GM21390 (cell line): ENCODE measurements at regions not wholly inside any gene's neighbourhood (a gene's known extent, or its start where the extent isn't known, plus 50 kb on each side); places are given as distances from the start of the nearest gene placed in this dataset.
"Not testable (repeated sequence)": the region's sequence is repeated elsewhere in the genome, so short reads cannot be mapped to it uniquely, and the experiment has no call there.

ENCODE experiments used
- ATAC-seq: cut with Tn5 transposase; IDR thresholded peaks from one replicate; pipeline ENCODE4 v1.9.1; 2021; ENCODE audit not compliant: unreplicated experiment

- no peak for ATAC-seq
These were observed 57.4 kb upstream of the ZBTB20 start for GRCh38 chr3:115204475-115204874.

- ATAC-seq, result no peak
These were observed 61.1 kb upstream of the ZBTB20 start for GRCh38 chr3:115208066-115208750.

GRCh38 chr3:115211810-115212492 lies 64.9 kb upstream of the ZBTB20 start:
- ATAC-seq, result no peak

GRCh38 chr3:115212615-115213014 lies 65.5 kb upstream of the ZBTB20 start:
- ATAC-seq, result no peak

- not testable (repeated sequence) for ATAC-seq
These were observed 66.0 kb upstream of the ZBTB20 start for GRCh38 chr3:115213052-115213451.

- no peak for ATAC-seq
These were observed 70.2 kb upstream of the ZBTB20 start for GRCh38 chr3:115217292-115217677.

GRCh38 chr3:115217678-115218451 lies 70.8 kb upstream of the ZBTB20 start:
- no peak for ATAC-seq

- ATAC-seq, result no peak
These were observed 71.8 kb upstream of the ZBTB20 start for GRCh38 chr3:115218859-115219258.

GRCh38 chr3:115224687-115225086 lies 77.6 kb upstream of the ZBTB20 start:
- no peak for ATAC-seq

GRCh38 chr3:115226844-115227445 lies 79.9 kb upstream of the ZBTB20 start:
- no peak for ATAC-seq

- no peak for ATAC-seq
These were observed 80.4 kb upstream of the ZBTB20 start for GRCh38 chr3:115227461-115227860.

- ATAC-seq, result no peak
These were observed 81.2 kb upstream of the ZBTB20 start for GRCh38 chr3:115228266-115228665.

- ATAC-seq, result no peak
These were observed 85.1 kb upstream of the ZBTB20 start for GRCh38 chr3:115232167-115232566.

GRCh38 chr3:115233021-115233420 lies 85.9 kb upstream of the ZBTB20 start:
- no peak for ATAC-seq

GRCh38 chr3:115236496-115236895 lies 89.4 kb upstream of the ZBTB20 start:
- no peak for ATAC-seq

- no peak for ATAC-seq
These were observed 92.6 kb upstream of the ZBTB20 start for GRCh38 chr3:115239717-115240116.

- no peak for ATAC-seq
These were observed 97.3 kb upstream of the ZBTB20 start for GRCh38 chr3:115244350-115244749.

GRCh38 chr3:115245438-115245837 lies 98.3 kb upstream of the ZBTB20 start:
- no peak for ATAC-seq

- no peak for ATAC-seq
These were observed 98.8 kb upstream of the ZBTB20 start for GRCh38 chr3:115245899-115246298.

- no peak for ATAC-seq
These were observed 99.5 kb upstream of the ZBTB20 start for GRCh38 chr3:115246461-115247020.

GRCh38 chr3:115248274-115248673 lies 101.2 kb upstream of the ZBTB20 start:
- no peak for ATAC-seq
